HFF-Myc (cell line): ENCODE measurements at regions not wholly inside any gene's neighbourhood (a gene's known extent, or its start where the extent isn't known, plus 50 kb on each side); places are given as distances from the start of the nearest gene placed in this dataset.

ENCODE experiments used
- DNase-seq: peaks from one replicate; pipeline ENCODE4 v3.0.0-alpha.2; 2011; ENCODE audit warnings: low read depth; ENCODE audit errors: extremely low read depth
- H3K4me3 ChIP-seq: replicated peaks from 2 replicates; pipeline ENCODE4 v1.5.1; 2011; ENCODE audit warnings: low read depth, mild to moderate bottlenecking, control low read depth, low read length
- CTCF ChIP-seq: IDR thresholded peaks from 2 replicates; pipeline ENCODE4 v1.5.1; 2012; ENCODE audit warnings: mild to moderate bottlenecking, low read depth, low read length, control low read depth; ENCODE audit errors: missing control alignments

- no peak overlapping the region for H3K4me3 ChIP-seq
- DNase-seq: no peak
- no peak for TF ChIP-seq CTCF
Measured at GRCh38 chr7:118580743-118581382, 356.4 kb downstream of the ANKRD7 start.

- no peak overlapping the region for H3K4me3 ChIP-seq
- no peak for DNase-seq
- TF ChIP-seq CTCF: no peak
Measured at GRCh38 chr7:118583641-118584040, 359.1 kb downstream of the ANKRD7 start.

GRCh38 chr7:118586248-118586647 lies 361.7 kb downstream of the ANKRD7 start:
- no peak overlapping the region for H3K4me3 ChIP-seq
- no peak for DNase-seq
- TF ChIP-seq CTCF: no peak

GRCh38 chr7:118590107-118590506 lies 365.6 kb downstream of the ANKRD7 start:
- H3K4me3 ChIP-seq: no peak overlapping the region
- DNase-seq: no peak
- peak; percentile 13 for TF ChIP-seq CTCF

- DNase-seq: no peak
- TF ChIP-seq CTCF: no peak
- H3K4me3 ChIP-seq: no peak overlapping the region
Measured at GRCh38 chr7:118602090-118602489, 377.6 kb downstream of the ANKRD7 start.

- no peak for TF ChIP-seq CTCF
- no peak overlapping the region for H3K4me3 ChIP-seq
- DNase-seq: no peak
Measured at GRCh38 chr7:118606602-118607001, 382.1 kb downstream of the ANKRD7 start.

- no peak overlapping the region for H3K4me3 ChIP-seq
- no peak for DNase-seq
- no peak for TF ChIP-seq CTCF
Measured at GRCh38 chr7:118609207-118609606, 384.7 kb downstream of the ANKRD7 start.
